DND-41 (cell line): ENCODE measurements at regions not wholly inside any gene's neighbourhood (a gene's known extent, or its start where the extent isn't known, plus 50 kb on each side); places are given as distances from the start of the nearest gene placed in this dataset.

ENCODE experiments used
- ATAC-seq: fragments of 200-7000 bp; cut with Tn5 transposase; 3 replicates; pipeline ENCODE4 v1.9.1; 2021; ENCODE audit warnings: low read depth; ENCODE audit not compliant: insufficient read depth
- DNase-seq: peaks from one replicate; pipeline ENCODE4 v3.0.0-alpha.2; 2020
- H2AFZ ChIP-seq: 2 replicates; pipeline ENCODE4 v1.6.0; 2012; ENCODE audit warnings: low read depth, low read length
- H3K27ac ChIP-seq: 2 replicates; pipeline ENCODE4 v1.5.1; 2012; ENCODE audit warnings: low read length, inconsistent platforms
- H3K27me3 ChIP-seq: fragments of 200-600 bp; sonication (generic); 2 replicates; pipeline ENCODE4 v1.6.0; 2012; ENCODE audit warnings: low read length, mild to moderate bottlenecking, inconsistent platforms; ENCODE audit not compliant: insufficient read depth, poor library complexity
- H3K36me3 ChIP-seq: 2 replicates; pipeline ENCODE4 v1.5.1; 2012; ENCODE audit warnings: low read length, inconsistent platforms; ENCODE audit not compliant: insufficient read depth
- H3K4me1 ChIP-seq: 2 replicates; pipeline ENCODE4 v1.5.1; 2012; ENCODE audit warnings: mild to moderate bottlenecking, low read length; ENCODE audit not compliant: insufficient read depth
- H3K4me2 ChIP-seq: 2 replicates; pipeline ENCODE4 v1.6.0; 2012; ENCODE audit warnings: mild to moderate bottlenecking, moderate library complexity, low read length, inconsistent platforms; ENCODE audit not compliant: insufficient read depth
- H3K4me3 ChIP-seq, 2 experiments: fragments of 200-600 bp in 1 of 2; shearing (Covaris generic) in 1 of 2; 2 replicates each; pipeline ENCODE4 v1.5.1; 2012 to 2016; ENCODE audit warnings: inconsistent platforms in 2 of 2, low read length in 2 of 2, mild to moderate bottlenecking in 2 of 2, low read depth in 1 of 2, moderate library complexity in 1 of 2
- H3K79me2 ChIP-seq: 2 replicates; pipeline ENCODE4 v1.6.0; 2012; ENCODE audit warnings: low read length, inconsistent platforms; ENCODE audit not compliant: insufficient read depth
- H3K9ac ChIP-seq: 2 replicates; pipeline ENCODE4 v1.6.0; 2012; ENCODE audit warnings: low read depth, mild to moderate bottlenecking, inconsistent platforms, low read length, moderate library complexity
- H3K9me3 ChIP-seq: 2 replicates; pipeline ENCODE4 v1.5.1; 2012; ENCODE audit warnings: low read length, moderate library complexity, mild to moderate bottlenecking, inconsistent platforms; ENCODE audit not compliant: insufficient read depth, severe bottlenecking
- H4K20me1 ChIP-seq: 2 replicates; pipeline ENCODE4 v1.6.0; 2012; ENCODE audit warnings: low read length; ENCODE audit not compliant: insufficient read depth
- EZH2 ChIP-seq: IDR thresholded peaks from 3 replicates; pipeline ENCODE4 v1.6.1; 2012; ENCODE audit warnings: borderline replicate concordance, low read depth, mild to moderate bottlenecking, moderate library complexity, low read length, inconsistent platforms; ENCODE audit not compliant: severe bottlenecking
- TF ChIP-seq, protein P1 (sequence below): IDR thresholded peaks from 2 replicates; pipeline ENCODE4 v1.5.1; 2012; ENCODE audit warnings: borderline replicate concordance, low read length, moderate library complexity, mild to moderate bottlenecking; ENCODE audit not compliant: poor library complexity, severe bottlenecking; ENCODE audit errors: extremely low read depth

GRCh38 chr2:176419591-176420071 lies 150.4 kb downstream of the MTX2 start:
- Histone ChIP-seq H3K9me3 (no peaks in the 10 kb centered on the region), H2AFZ (no peak overlapping the region)
- ATAC-seq = no peak

GRCh38 chr2:176421297-176422050 lies 152.2 kb downstream of the MTX2 start:
- Histone ChIP-seq H3K4me3 (no peak overlapping the region), H3K27me3 (no peaks in the 10 kb centered on the region), H2AFZ (no peak overlapping the region), H3K4me2 (no peak overlapping the region), H3K9ac (no peak overlapping the region), H3K36me3 (no peaks in the 10 kb centered on the region), H3K27ac (no peak overlapping the region), H4K20me1 (no peaks in the 10 kb centered on the region), H3K4me1 (no peaks in the 10 kb centered on the region), H3K79me2 (no peaks in the 10 kb centered on the region), H3K9me3 (no peaks in the 10 kb centered on the region)
- ATAC-seq (no peak), DNase-seq (no peak)
- no peak for TF ChIP-seq EZH2
- TF ChIP-seq, protein P1, sequence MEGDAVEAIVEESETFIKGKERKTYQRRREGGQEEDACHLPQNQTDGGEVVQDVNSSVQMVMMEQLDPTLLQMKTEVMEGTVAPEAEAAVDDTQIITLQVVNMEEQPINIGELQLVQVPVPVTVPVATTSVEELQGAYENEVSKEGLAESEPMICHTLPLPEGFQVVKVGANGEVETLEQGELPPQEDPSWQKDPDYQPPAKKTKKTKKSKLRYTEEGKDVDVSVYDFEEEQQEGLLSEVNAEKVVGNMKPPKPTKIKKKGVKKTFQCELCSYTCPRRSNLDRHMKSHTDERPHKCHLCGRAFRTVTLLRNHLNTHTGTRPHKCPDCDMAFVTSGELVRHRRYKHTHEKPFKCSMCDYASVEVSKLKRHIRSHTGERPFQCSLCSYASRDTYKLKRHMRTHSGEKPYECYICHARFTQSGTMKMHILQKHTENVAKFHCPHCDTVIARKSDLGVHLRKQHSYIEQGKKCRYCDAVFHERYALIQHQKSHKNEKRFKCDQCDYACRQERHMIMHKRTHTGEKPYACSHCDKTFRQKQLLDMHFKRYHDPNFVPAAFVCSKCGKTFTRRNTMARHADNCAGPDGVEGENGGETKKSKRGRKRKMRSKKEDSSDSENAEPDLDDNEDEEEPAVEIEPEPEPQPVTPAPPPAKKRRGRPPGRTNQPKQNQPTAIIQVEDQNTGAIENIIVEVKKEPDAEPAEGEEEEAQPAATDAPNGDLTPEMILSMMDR = no peak

More at GRCh38 chr2:176419591-176420071, 150.4 kb downstream of the MTX2 start:
- H3K4me3 ChIP-seq = no peak overlapping the region
- H3K36me3 ChIP-seq = no peaks in the 10 kb centered on the region
- TF ChIP-seq EZH2 = no peak
- TF ChIP-seq, protein P1 = no peak
- no peak overlapping the region for H3K9ac ChIP-seq
- no peaks in the 10 kb centered on the region for H3K79me2 ChIP-seq
- no peak for DNase-seq
- H3K27ac ChIP-seq = no peak overlapping the region
- no peaks in the 10 kb centered on the region for H3K27me3 ChIP-seq
- H3K4me1 ChIP-seq = no peaks in the 10 kb centered on the region
- no peak overlapping the region for H3K4me2 ChIP-seq
- H4K20me1 ChIP-seq = no peaks in the 10 kb centered on the region

- ATAC-seq = no peak
- Histone ChIP-seq H2AFZ (no peak overlapping the region), H3K9ac (no peak overlapping the region), H3K4me2 (no peak overlapping the region), H3K9me3 (no peaks in the 10 kb centered on the region), H3K27me3 (no peaks in the 10 kb centered on the region), H3K4me1 (0 out of 2 replicates have a peak, but pooled peaks cover 4% of the 10 kb centered on the region), H3K79me2 (no peaks in the 10 kb centered on the region), H3K36me3 (no peaks in the 10 kb centered on the region), H3K4me3 (no peak overlapping the region), H3K27ac (no peak overlapping the region), H4K20me1 (no peaks in the 10 kb centered on the region)
- TF ChIP-seq, protein P1 = no peak
- no peak for TF ChIP-seq EZH2
- DNase-seq = no peak
Observed at GRCh38 chr2:176423819-176424218, 154.6 kb downstream of the MTX2 start.
